K562 (cell line): ENCODE measurements at regions not wholly inside any gene's neighbourhood (a gene's known extent, or its start where the extent isn't known, plus 50 kb on each side); places are given as distances from the start of the nearest gene placed in this dataset.

Experiments used
- ATAC-seq: fragments of 200-7000 bp; cut with Tn5 transposase; 3 replicates; pipeline ENCODE4 v1.9.1; 2020; ENCODE audit warnings: moderate library complexity
- BruUV-seq: library from RNA; stranded (reverse); fragments of 400-500 nt; replicated peaks from 2 replicates; lab custom pipeline; 2021; lab: Mats Ljungman, UMichigan
- CTCF ChIA-PET: fragments of 300-600 bp; formaldehyde crosslinking; extraction: SDS; loops from one replicate; lab custom pipeline; 2021; ENCODE audit warnings: low intra/inter-chr PET ratio; lab: Yijun Ruan, JAX
- POLR2A ChIA-PET: fragments of 300-600, 350-650 bp; sonication (Branson Sonifier 250); formaldehyde crosslinking; extraction: SDS; loops from one replicate; lab custom pipeline; 2021; ENCODE audit warnings: antibody characterized with exemption, inconsistent platforms; lab: Yijun Ruan, JAX
- DNase-seq, 4 experiments: peaks; one replicate each; pipeline versions ENCODE4 v3.0.0 to v3.0.0-alpha.2; 2011 to 2018; ENCODE audit warnings: low spot score in 3 of 4, mixed read lengths in 3 of 4; ENCODE audit errors: extremely low read depth in 1 of 4
- FAIRE-seq: peaks from 2 replicates; lab custom pipeline; 2011; peaks lifted over from hg19 to GRCh38; lab: Jason Lieb, UNC
- H2AFZ ChIP-seq: 2 replicates; pipeline ENCODE4 v1.6.0; 2011; ENCODE audit warnings: low read depth, low read length, control low read depth, inconsistent platforms
- H3K27ac ChIP-seq: fragments of 200-600 bp; 3 replicates; pipeline ENCODE4 v1.8.0; 2011; ENCODE audit warnings: low read depth, mild to moderate bottlenecking, control low read depth, inconsistent platforms, low read length, moderate library complexity, mixed read lengths; ENCODE audit errors: extremely low read depth
- H3K27me3 ChIP-seq, 2 experiments: fragments of 300-600 bp in 1 of 2; 2 replicates in 1 of 2; 3 replicates in 1 of 2; pipeline versions ENCODE4 v1.6.0 to v1.8.0; 2011; ENCODE audit warnings: inconsistent platforms in 2 of 2, low read length in 2 of 2, mild to moderate bottlenecking in 1 of 2, mixed read lengths in 1 of 2, moderate library complexity in 1 of 2; ENCODE audit not compliant: control insufficient read depth in 2 of 2, insufficient read depth in 2 of 2
- H3K36me3 ChIP-seq: fragments of 300-600 bp; 3 replicates; pipeline ENCODE4 v1.8.0; 2011; ENCODE audit warnings: mild to moderate bottlenecking, low read length, inconsistent platforms; ENCODE audit not compliant: control insufficient read depth, insufficient read depth
- H3K4me1 ChIP-seq, 2 experiments: fragments of 200-600 bp in 1 of 2; replicated peaks in 1 of 2; 2 replicates in 1 of 2; 3 replicates in 1 of 2; pipeline versions ENCODE4 v1.5.1 to v1.8.0; 2011; ENCODE audit warnings: inconsistent platforms in 2 of 2, low read length in 2 of 2, mild to moderate bottlenecking in 1 of 2, mixed read lengths in 1 of 2, moderate library complexity in 1 of 2; ENCODE audit not compliant: control insufficient read depth in 2 of 2, insufficient read depth in 2 of 2
- H3K4me2 ChIP-seq: 2 replicates; pipeline ENCODE4 v1.6.1; 2011; ENCODE audit warnings: low read length, control low read depth, inconsistent platforms, mixed read lengths; ENCODE audit not compliant: insufficient read depth
- H3K4me3 ChIP-seq: fragments of 200-600 bp; sonication (generic), shearing (Covaris generic); 2 replicates; pipeline ENCODE4 v1.5.1; 2016; ENCODE audit warnings: control low read depth, inconsistent platforms
- H3K79me2 ChIP-seq: fragments of 200-600 bp; 3 replicates; pipeline ENCODE4 v1.8.0; 2011; ENCODE audit warnings: low read length, inconsistent platforms; ENCODE audit not compliant: control insufficient read depth, insufficient read depth
- H3K9ac ChIP-seq, 2 experiments: 2 replicates each; pipeline versions ENCODE4 v1.6.0 to v1.6.1; 2011; ENCODE audit warnings: low read depth in 2 of 2, low read length in 2 of 2, control low read depth in 1 of 2, inconsistent platforms in 1 of 2, mild to moderate bottlenecking in 1 of 2, mixed read lengths in 1 of 2; ENCODE audit not compliant: insufficient read depth in 1 of 2
- H3K9me1 ChIP-seq: one replicate; pipeline ENCODE4 v1.6.0; 2011; ENCODE audit warnings: inconsistent platforms, mild to moderate bottlenecking, low read length, moderate library complexity; ENCODE audit not compliant: control insufficient read depth, insufficient read depth
- H3K9me3 ChIP-seq: replicated peaks from 2 replicates; pipeline ENCODE4 v1.5.1; 2011; ENCODE audit warnings: low read depth, low read length, inconsistent platforms; ENCODE audit not compliant: control insufficient read depth, insufficient read depth
- H4K20me1 ChIP-seq: replicated peaks from 2 replicates; pipeline ENCODE4 v1.6.1; 2011; ENCODE audit warnings: low read length, inconsistent platforms, mixed read lengths; ENCODE audit not compliant: control insufficient read depth, insufficient read depth
- EZH2 ChIP-seq: IDR thresholded peaks from 2 replicates; pipeline ENCODE4 v1.6.1; 2012; ENCODE audit warnings: low read depth, mild to moderate bottlenecking, inconsistent platforms, low read length, borderline replicate concordance
- HCFC1 ChIP-seq: IDR thresholded peaks from 2 replicates; pipeline ENCODE4 v1.6.1; 2012; ENCODE audit warnings: low read depth, low read length, improper control_type of control experiment
- KAT2B ChIP-seq: IDR thresholded peaks from one replicate; pipeline ENCODE4 v1.6.1; 2012; ENCODE audit warnings: low read depth, mild to moderate bottlenecking, control low read depth, inconsistent platforms, low read length, moderate library complexity
- KHSRP ChIP-seq: fragments of 450-650 bp; IDR thresholded peaks from 2 replicates; pipeline ENCODE4 v1.6.1; 2017
- MYC ChIP-seq, 2 experiments: fragments of 250-450 bp in 1 of 2; sonication (Bioruptor Pico) in 1 of 2; IDR thresholded peaks; 2 replicates each; pipeline versions ENCODE4 v1.5.1 to v1.6.1; 2012 to 2021; ENCODE audit warnings: low read depth in 2 of 2, borderline replicate concordance in 1 of 2, improper control_type of control experiment in 1 of 2, low read length in 1 of 2, mild to moderate bottlenecking in 1 of 2, moderate library complexity in 1 of 2
- SIX5 ChIP-seq, 2 experiments: IDR thresholded peaks; 2 replicates each; pipeline ENCODE4 v1.6.1; 2011; ENCODE audit warnings: low read length in 2 of 2, borderline replicate concordance in 1 of 2, low read depth in 1 of 2, mild to moderate bottlenecking in 1 of 2, moderate library complexity in 1 of 2; ENCODE audit not compliant: insufficient read depth in 1 of 2
- TEAD2 ChIP-seq: fragments of 450-650 bp; IDR thresholded peaks from 2 replicates; pipeline ENCODE4 v1.6.1; 2016; ENCODE audit warnings: missing genetic modification characterization, control low read depth, missing compliant biosample characterization
- TFAM ChIP-seq: fragments of 250-450 bp; sonication (Bioruptor Pico); conservative IDR thresholded peaks from 2 replicates; pipeline ENCODE4 v1.5.0; 2021; ENCODE audit warnings: mild to moderate bottlenecking, moderate library complexity
- ZBTB1 ChIP-seq: sonication (generic); formaldehyde crosslinking; IDR thresholded peaks from 2 replicates; pipeline ENCODE4 v1.8.1; 2023; ENCODE audit warnings: missing genetic modification reagents, low read depth, mild to moderate bottlenecking, borderline replicate concordance
- WGBS: fragments of 100-300 bp; shearing (Covaris generic); methylation state at CpG from one replicate; pipeline ENCODE4 v1.1.6; 2016; ENCODE audit warnings: low coverage, mixed read lengths; ENCODE audit not compliant: insufficient coverage; ENCODE audit errors: missing lambda C conversion rate; 5-methylcytosine and 5-hydroxymethylcytosine counted together
- in situ Hi-C: fragments of 300-500 bp; cut with MboI; formaldehyde crosslinking; loops from 4 replicates; pipeline ENCODE4 v1.15.0; 2018; ENCODE audit warnings: inconsistent platforms, mixed read lengths
- intact Hi-C: fragments of 100-400 bp; cut with micrococcal nuclease; formaldehyde crosslinking; loops from 2 replicates; pipeline ENCODE4 v1.14.2; 2022
- TF ChIP-seq, protein P1 (sequence below): fragments of 250-450 bp; sonication (Bioruptor Pico); IDR thresholded peaks from 2 replicates; pipeline ENCODE4 v1.4.0; 2020; ENCODE audit warnings: mild to moderate bottlenecking, moderate library complexity, borderline replicate concordance

DNA sequence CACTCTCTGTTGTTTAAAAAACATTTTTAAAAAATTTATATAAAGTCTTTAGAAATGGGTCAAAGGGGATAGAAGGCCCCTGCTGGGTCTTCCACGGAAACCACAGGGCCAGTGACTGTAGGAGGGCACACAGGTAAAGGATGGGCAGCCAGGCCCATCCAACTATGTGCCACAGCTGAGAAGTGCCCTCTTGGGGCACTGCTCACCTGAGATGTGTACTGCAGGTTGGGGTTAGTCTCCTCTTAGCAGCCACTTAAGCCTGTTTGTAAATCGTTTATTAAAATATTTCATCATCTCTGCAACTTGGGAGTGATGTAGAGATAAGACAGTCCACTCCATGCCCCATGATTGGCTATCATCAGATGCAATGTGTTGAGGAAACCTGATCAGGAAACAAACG lies 222.4 kb downstream of the DIRAS2 start:
- TF ChIP-seq TFAM (CRISPR knock-in tag) (no peak), SIX5 (IDR thresholded peaks at IDR 0.05; ENCODE audit: borderline replicate concordance in 1 of 2, insufficient read depth in 1 of 2, low read depth in 1 of 2, low read length in 2 of 2) (no peak), MYC (IDR thresholded peaks at IDR 0.05; ENCODE audit: low read depth, low read length) (no peak), MYC (CRISPR knock-in tag; IDR thresholded peaks at IDR 0.05; ENCODE audit: borderline replicate concordance, low read depth) (no peak), EZH2 (no peak), HCFC1 (no peak), ZBTB1 (CRISPR knock-in tag) (no peak), TEAD2 (tag) (no peak), KAT2B (no peak), KHSRP (no peak)
- TF ChIP-seq, protein P1, sequence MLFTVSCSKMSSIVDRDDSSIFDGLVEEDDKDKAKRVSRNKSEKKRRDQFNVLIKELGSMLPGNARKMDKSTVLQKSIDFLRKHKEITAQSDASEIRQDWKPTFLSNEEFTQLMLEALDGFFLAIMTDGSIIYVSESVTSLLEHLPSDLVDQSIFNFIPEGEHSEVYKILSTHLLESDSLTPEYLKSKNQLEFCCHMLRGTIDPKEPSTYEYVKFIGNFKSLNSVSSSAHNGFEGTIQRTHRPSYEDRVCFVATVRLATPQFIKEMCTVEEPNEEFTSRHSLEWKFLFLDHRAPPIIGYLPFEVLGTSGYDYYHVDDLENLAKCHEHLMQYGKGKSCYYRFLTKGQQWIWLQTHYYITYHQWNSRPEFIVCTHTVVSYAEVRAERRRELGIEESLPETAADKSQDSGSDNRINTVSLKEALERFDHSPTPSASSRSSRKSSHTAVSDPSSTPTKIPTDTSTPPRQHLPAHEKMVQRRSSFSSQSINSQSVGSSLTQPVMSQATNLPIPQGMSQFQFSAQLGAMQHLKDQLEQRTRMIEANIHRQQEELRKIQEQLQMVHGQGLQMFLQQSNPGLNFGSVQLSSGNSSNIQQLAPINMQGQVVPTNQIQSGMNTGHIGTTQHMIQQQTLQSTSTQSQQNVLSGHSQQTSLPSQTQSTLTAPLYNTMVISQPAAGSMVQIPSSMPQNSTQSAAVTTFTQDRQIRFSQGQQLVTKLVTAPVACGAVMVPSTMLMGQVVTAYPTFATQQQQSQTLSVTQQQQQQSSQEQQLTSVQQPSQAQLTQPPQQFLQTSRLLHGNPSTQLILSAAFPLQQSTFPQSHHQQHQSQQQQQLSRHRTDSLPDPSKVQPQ: no peak
- no TSS peak for BruUV-seq
- Histone ChIP-seq H3K9me1 (no peaks in the 10 kb centered on the region), H3K4me1 (no peaks in the 10 kb centered on the region), H2AFZ (no peak overlapping the region), H4K20me1 (no peaks in the 10 kb centered on the region), H3K4me2 (no peak overlapping the region), H3K9me3 (no peaks in the 10 kb centered on the region), H3K9ac (no peak overlapping the region), H3K27me3 (no peaks in the 10 kb centered on the region), H3K4me3 (no peak overlapping the region), H3K36me3 (no peaks in the 10 kb centered on the region), H3K27ac (no peak overlapping the region), H3K79me2 (no peaks in the 10 kb centered on the region)
- POLR2A ChIA-PET: no interaction called here
- intact Hi-C loops (no loop called here), in situ Hi-C loops (no loop called here)
- 0% methylated on average over 3 of the region's 3 CpGs for WGBS
- no peak for DNase-seq
- no peak for FAIRE-seq
- CTCF ChIA-PET: no interaction called here
- no peak for ATAC-seq
